Adrenal gland (tissue), 5 donors: ENCODE measurements at regions not wholly inside any gene's neighbourhood (a gene's known extent, or its start where the extent isn't known, plus 50 kb on each side); places are given as distances from the start of the nearest gene placed in this dataset.

Experiments used
- POLR2A ChIP-seq, 2 donors: fragments of 450-650 bp; IDR thresholded peaks; one replicate each; pipeline ENCODE4 v1.6.1; 2017; ENCODE audit warnings: antibody characterized with exemption in 2 of 2, mild to moderate bottlenecking in 2 of 2, moderate library complexity in 1 of 2
- TF ChIP-seq, protein P1 (sequence below), 6 experiments: fragments of 450-650 bp in 4 of 6; fragments of 200-600 bp in 2 of 6; sonication (generic) in 1 of 6; IDR thresholded peaks; 1 replicate in 5 of 6; 2 replicates in 1 of 6; pipeline versions ENCODE4 v1.5.1 to v1.8.0; 2016 to 2021; ENCODE audit warnings: antibody characterized with exemption in 6 of 6, mild to moderate bottlenecking in 2 of 6, moderate library complexity in 1 of 6
- donor health status: DM: no; HTN: no; CAD: no.

DNA sequence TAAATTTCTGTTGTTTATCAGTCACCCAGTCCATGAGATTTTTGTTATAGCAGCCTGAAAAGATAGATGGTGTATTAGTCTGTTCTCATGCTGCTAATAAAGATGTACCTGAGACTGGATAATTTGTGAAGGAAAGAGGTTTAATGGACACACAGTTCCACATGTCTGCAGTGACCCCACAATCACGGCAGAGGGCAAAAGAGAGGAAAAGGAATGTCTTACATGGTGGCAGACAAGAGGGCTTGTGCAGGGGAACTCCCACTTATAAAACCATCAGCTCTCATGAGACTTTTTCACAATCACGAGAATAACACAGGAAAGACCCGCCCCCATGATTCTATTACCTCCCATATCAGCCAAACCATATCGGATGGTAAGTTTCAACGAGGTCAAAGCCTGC lies 309.2 kb downstream of the LIG4 start:
- TF ChIP-seq, protein P1, sequence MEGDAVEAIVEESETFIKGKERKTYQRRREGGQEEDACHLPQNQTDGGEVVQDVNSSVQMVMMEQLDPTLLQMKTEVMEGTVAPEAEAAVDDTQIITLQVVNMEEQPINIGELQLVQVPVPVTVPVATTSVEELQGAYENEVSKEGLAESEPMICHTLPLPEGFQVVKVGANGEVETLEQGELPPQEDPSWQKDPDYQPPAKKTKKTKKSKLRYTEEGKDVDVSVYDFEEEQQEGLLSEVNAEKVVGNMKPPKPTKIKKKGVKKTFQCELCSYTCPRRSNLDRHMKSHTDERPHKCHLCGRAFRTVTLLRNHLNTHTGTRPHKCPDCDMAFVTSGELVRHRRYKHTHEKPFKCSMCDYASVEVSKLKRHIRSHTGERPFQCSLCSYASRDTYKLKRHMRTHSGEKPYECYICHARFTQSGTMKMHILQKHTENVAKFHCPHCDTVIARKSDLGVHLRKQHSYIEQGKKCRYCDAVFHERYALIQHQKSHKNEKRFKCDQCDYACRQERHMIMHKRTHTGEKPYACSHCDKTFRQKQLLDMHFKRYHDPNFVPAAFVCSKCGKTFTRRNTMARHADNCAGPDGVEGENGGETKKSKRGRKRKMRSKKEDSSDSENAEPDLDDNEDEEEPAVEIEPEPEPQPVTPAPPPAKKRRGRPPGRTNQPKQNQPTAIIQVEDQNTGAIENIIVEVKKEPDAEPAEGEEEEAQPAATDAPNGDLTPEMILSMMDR (IDR thresholded peaks at IDR 0.05) = no peak
- no peak for TF ChIP-seq POLR2A (IDR thresholded peaks at IDR 0.05)
